PC-3 (cell line): ENCODE measurements at regions not wholly inside any gene's neighbourhood (a gene's known extent, or its start where the extent isn't known, plus 50 kb on each side); places are given as distances from the start of the nearest gene placed in this dataset.

Experiments used
- CTCF ChIP-seq: fragments of 300-600 bp; sonication (generic); conservative IDR thresholded peaks from 2 replicates; pipeline ENCODE4 v1.5.1; 2017; ENCODE audit warnings: antibody characterized with exemption, low read depth, mild to moderate bottlenecking, low read length
- EZH2 ChIP-seq: fragments of 300-600 bp; sonication (generic); IDR thresholded peaks from one replicate; pipeline ENCODE4 v1.6.1; 2017; ENCODE audit warnings: antibody characterized with exemption, mild to moderate bottlenecking, low read length; ENCODE audit not compliant: unreplicated experiment

GRCh38 chr1:4108331-4108730 is 208.3 kb upstream of the C1orf174 start:
- TF ChIP-seq CTCF (no peak), EZH2 (no peak)
